ENCODE measurements at regions not wholly inside any gene's neighbourhood (a gene's known extent, or its start where the extent isn't known, plus 50 kb on each side); places are given as distances from the start of the nearest gene placed in this dataset.

DNA sequence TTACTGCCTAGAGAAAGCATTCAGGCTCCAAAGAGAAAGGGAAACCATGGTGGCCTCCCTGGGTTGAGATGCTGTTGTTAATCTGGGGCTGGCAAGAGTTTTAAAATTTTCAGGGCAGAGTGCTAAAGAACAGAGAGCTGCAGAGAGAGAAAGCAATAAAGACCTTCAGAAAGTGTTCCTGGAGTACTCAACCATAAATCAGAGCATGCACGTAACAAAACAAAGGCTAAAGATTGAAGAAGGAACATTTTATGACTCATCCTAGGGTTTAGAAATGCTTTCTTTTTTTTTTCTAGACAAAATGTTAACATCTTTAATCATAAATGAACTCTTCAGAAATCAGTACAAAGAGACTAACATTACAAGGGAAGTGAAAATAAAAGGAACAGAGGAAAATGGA is 562.3 kb upstream of the NDST4 start (continued):
- TF ChIP-seq, protein P1, sequence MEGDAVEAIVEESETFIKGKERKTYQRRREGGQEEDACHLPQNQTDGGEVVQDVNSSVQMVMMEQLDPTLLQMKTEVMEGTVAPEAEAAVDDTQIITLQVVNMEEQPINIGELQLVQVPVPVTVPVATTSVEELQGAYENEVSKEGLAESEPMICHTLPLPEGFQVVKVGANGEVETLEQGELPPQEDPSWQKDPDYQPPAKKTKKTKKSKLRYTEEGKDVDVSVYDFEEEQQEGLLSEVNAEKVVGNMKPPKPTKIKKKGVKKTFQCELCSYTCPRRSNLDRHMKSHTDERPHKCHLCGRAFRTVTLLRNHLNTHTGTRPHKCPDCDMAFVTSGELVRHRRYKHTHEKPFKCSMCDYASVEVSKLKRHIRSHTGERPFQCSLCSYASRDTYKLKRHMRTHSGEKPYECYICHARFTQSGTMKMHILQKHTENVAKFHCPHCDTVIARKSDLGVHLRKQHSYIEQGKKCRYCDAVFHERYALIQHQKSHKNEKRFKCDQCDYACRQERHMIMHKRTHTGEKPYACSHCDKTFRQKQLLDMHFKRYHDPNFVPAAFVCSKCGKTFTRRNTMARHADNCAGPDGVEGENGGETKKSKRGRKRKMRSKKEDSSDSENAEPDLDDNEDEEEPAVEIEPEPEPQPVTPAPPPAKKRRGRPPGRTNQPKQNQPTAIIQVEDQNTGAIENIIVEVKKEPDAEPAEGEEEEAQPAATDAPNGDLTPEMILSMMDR (IDR thresholded peaks at IDR 0.05): no peak
- no peak for TF ChIP-seq ELF1 (IDR thresholded peaks at IDR 0.05)
- TF ChIP-seq, protein P2, sequence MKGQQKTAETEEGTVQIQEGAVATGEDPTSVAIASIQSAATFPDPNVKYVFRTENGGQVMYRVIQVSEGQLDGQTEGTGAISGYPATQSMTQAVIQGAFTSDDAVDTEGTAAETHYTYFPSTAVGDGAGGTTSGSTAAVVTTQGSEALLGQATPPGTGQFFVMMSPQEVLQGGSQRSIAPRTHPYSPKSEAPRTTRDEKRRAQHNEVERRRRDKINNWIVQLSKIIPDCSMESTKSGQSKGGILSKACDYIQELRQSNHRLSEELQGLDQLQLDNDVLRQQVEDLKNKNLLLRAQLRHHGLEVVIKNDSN (IDR thresholded peaks at IDR 0.05; ENCODE audit: borderline replicate concordance, low read depth): no peak
- no peak for TF ChIP-seq CHD2 (IDR thresholded peaks at IDR 0.05; ENCODE audit: low read length, partially characterized antibody)

DNA sequence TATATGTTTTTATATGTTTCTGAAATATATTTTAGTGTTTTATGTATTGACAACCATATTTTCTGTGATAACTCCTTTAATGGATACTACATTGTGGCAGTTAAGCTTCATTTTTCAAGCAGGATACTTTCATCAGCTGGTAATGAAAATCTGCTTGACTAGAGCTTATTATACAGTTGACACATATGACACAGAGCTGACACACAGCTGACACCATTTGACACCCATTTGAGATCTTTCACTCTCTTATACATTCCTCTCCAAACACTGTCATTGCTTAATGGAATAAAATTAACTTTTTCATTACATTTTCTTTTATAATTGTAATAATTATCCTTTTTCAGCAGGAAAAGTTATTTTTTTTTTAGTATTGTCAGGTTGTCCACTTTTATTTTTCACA is 561.1 kb upstream of the NDST4 start:
- CTCF ChIA-PET: no interaction called here
- H3K9me2 ChIP-seq: no peaks in the 10 kb centered on the region
- H3K27ac ChIP-seq (ENCODE audit: low read depth in 2 of 2, low read length in 1 of 2): no peak overlapping the region
- no peaks in the 10 kb centered on the region for H3F3A ChIP-seq (replicated peaks; ENCODE audit: insufficient read depth)
- POLR2A ChIA-PET: no interaction called here
- TF ChIP-seq CHD2 (IDR thresholded peaks at IDR 0.05; ENCODE audit: low read length, partially characterized antibody) (no peak), TEAD4 (IDR thresholded peaks at IDR 0.05; ENCODE audit: borderline replicate concordance, insufficient read depth) (no peak), RXRA (IDR thresholded peaks at IDR 0.05; ENCODE audit: borderline replicate concordance, low read depth) (no peak)
- TF ChIP-seq, protein P1 (IDR thresholded peaks at IDR 0.05): no peak
- no peaks in the 10 kb centered on the region for H3K4me1 ChIP-seq (ENCODE audit: control insufficient read depth in 1 of 2, insufficient read depth in 2 of 2, low read depth in 1 of 2, low read length in 1 of 2)
- H3K9ac ChIP-seq: no peak overlapping the region
- H3K36me3 ChIP-seq (replicated peaks in 1 of 2; ENCODE audit: control insufficient read depth in 1 of 2, insufficient read depth in 2 of 2, low read length in 1 of 2): no peaks in the 10 kb centered on the region
- no peaks in the 10 kb centered on the region for H3K27me3 ChIP-seq (ENCODE audit: insufficient read depth)
- H3K9me3 ChIP-seq: no peaks in the 10 kb centered on the region
- no peak overlapping the region for H2AFZ ChIP-seq (ENCODE audit: low read depth)
- H3K79me2 ChIP-seq (ENCODE audit: insufficient read depth): no peaks in the 10 kb centered on the region
- no peaks in the 10 kb centered on the region for H4K20me1 ChIP-seq (ENCODE audit: insufficient read depth)
- H3K4me2 ChIP-seq: no peak overlapping the region
- no peak overlapping the region for H3K4me3 ChIP-seq (ENCODE audit: low read depth in 2 of 2, low read length in 1 of 2)
- DNase-seq: no peak

DNA sequence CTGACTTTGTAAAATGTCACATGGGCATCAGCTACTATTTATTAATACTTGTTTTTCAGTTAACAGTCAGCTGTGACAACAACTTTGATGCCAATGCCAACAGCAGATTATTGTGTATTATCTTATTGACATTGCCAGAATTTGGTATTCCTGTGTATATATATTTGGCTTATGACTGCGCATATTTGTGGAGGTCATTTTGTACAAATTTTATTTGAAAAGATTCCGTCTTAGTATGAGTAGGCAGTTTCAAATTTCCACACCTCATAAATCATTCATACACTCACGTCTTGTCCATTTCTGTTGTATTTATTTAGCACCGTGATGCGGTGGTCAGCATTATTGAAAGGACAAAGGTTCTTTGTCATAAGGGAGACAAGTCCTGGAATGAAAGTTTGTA is 558.2 kb upstream of the NDST4 start:
- Histone ChIP-seq H3K9me2 (no peaks in the 10 kb centered on the region), H3K4me2 (no peak overlapping the region), H3K27ac (ENCODE audit: low read depth in 2 of 2, low read length in 1 of 2) (no peak overlapping the region), H3K36me3 (replicated peaks in 1 of 2; ENCODE audit: control insufficient read depth in 1 of 2, insufficient read depth in 2 of 2, low read length in 1 of 2) (no peaks in the 10 kb centered on the region), H4K20me1 (ENCODE audit: insufficient read depth) (no peaks in the 10 kb centered on the region), H3K27me3 (ENCODE audit: insufficient read depth) (no peaks in the 10 kb centered on the region), H3K4me1 (ENCODE audit: control insufficient read depth in 1 of 2, insufficient read depth in 2 of 2, low read depth in 1 of 2, low read length in 1 of 2) (no peaks in the 10 kb centered on the region; a peak in 1 of 4 replicates), H3K79me2 (ENCODE audit: insufficient read depth) (no peaks in the 10 kb centered on the region), H3F3A (replicated peaks; ENCODE audit: insufficient read depth) (no peaks in the 10 kb centered on the region), H3K9me3 (no peaks in the 10 kb centered on the region), H3K9ac (no peak overlapping the region), H2AFZ (ENCODE audit: low read depth) (no peak overlapping the region), H3K4me3 (ENCODE audit: low read depth in 2 of 2, low read length in 1 of 2) (no peak overlapping the region)
- ChIA-PET POLR2A (no interaction called here), CTCF (no interaction called here)
- TF ChIP-seq, protein P3, sequence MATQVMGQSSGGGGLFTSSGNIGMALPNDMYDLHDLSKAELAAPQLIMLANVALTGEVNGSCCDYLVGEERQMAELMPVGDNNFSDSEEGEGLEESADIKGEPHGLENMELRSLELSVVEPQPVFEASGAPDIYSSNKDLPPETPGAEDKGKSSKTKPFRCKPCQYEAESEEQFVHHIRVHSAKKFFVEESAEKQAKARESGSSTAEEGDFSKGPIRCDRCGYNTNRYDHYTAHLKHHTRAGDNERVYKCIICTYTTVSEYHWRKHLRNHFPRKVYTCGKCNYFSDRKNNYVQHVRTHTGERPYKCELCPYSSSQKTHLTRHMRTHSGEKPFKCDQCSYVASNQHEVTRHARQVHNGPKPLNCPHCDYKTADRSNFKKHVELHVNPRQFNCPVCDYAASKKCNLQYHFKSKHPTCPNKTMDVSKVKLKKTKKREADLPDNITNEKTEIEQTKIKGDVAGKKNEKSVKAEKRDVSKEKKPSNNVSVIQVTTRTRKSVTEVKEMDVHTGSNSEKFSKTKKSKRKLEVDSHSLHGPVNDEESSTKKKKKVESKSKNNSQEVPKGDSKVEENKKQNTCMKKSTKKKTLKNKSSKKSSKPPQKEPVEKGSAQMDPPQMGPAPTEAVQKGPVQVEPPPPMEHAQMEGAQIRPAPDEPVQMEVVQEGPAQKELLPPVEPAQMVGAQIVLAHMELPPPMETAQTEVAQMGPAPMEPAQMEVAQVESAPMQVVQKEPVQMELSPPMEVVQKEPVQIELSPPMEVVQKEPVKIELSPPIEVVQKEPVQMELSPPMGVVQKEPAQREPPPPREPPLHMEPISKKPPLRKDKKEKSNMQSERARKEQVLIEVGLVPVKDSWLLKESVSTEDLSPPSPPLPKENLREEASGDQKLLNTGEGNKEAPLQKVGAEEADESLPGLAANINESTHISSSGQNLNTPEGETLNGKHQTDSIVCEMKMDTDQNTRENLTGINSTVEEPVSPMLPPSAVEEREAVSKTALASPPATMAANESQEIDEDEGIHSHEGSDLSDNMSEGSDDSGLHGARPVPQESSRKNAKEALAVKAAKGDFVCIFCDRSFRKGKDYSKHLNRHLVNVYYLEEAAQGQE (IDR thresholded peaks at IDR 0.05; ENCODE audit: low read depth, low read length): no peak
- TF ChIP-seq TAF1 (IDR thresholded peaks at IDR 0.05; ENCODE audit: borderline replicate concordance, low read depth, low read length): no peak
- TF ChIP-seq, protein P4, sequence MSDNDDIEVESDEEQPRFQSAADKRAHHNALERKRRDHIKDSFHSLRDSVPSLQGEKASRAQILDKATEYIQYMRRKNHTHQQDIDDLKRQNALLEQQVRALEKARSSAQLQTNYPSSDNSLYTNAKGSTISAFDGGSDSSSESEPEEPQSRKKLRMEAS (IDR thresholded peaks at IDR 0.05; ENCODE audit: low read depth): no peak
- TF ChIP-seq CHD2 (IDR thresholded peaks at IDR 0.05; ENCODE audit: low read length, partially characterized antibody): no peak
- no peak for TF ChIP-seq FOSL2 (IDR thresholded peaks at IDR 0.05; ENCODE audit: borderline replicate concordance, low read depth)
- no peak for TF ChIP-seq POLR2AphosphoS5 (IDR thresholded peaks at IDR 0.05; ENCODE audit: low read depth, low read length)
- no peak for TF ChIP-seq ELF1 (IDR thresholded peaks at IDR 0.05)
- no peak for TF ChIP-seq FOXM1 (IDR thresholded peaks at IDR 0.05; ENCODE audit: low read depth)
- no peak for TF ChIP-seq MEF2A (IDR thresholded peaks at IDR 0.05; ENCODE audit: borderline replicate concordance, low read depth)
- TF ChIP-seq SIN3A (IDR thresholded peaks at IDR 0.05; ENCODE audit: borderline replicate concordance, low read depth, low read length): no peak
- TF ChIP-seq YY1 (IDR thresholded peaks at IDR 0.05; ENCODE audit: low read depth): no peak
- no peak for TF ChIP-seq JUND (IDR thresholded peaks at IDR 0.05)
- no peak for TF ChIP-seq NFIC (IDR thresholded peaks at IDR 0.05; ENCODE audit: borderline replicate concordance)
- TF ChIP-seq EP300 (IDR thresholded peaks at IDR 0.05; ENCODE audit: borderline replicate concordance in 1 of 2, low read depth in 1 of 2, low read length in 1 of 2): no peak
- no peak for DNase-seq
- 66% methylated on average over 5 of the region's 5 CpGs for WGBS (ENCODE audit: low lambda C conversion rate)
